ENCODE measurements at regions not wholly inside any gene's neighbourhood (a gene's known extent, or its start where the extent isn't known, plus 50 kb on each side); places are given as distances from the start of the nearest gene placed in this dataset.
"Not testable (repeated sequence)": the region's sequence is repeated elsewhere in the genome, so short reads cannot be mapped to it uniquely, and the experiment has no call there.

GRCh38 chr5:82901281-82901888, 175.8 kb downstream of the TMEM167A start:
- DNase-seq (ENCODE audit: low read depth in 2 of 2, low spot score in 1 of 2), result no peak

- no peak for DNase-seq (ENCODE audit: low read depth in 2 of 2, low spot score in 1 of 2)
These were observed 182.5 kb downstream of the TMEM167A start for GRCh38 chr5:82894716-82895115.

GRCh38 chr5:82889088-82889487, 188.1 kb downstream of the TMEM167A start:
- DNase-seq (ENCODE audit: low read depth in 2 of 2, low spot score in 1 of 2), result no peak

DNA sequence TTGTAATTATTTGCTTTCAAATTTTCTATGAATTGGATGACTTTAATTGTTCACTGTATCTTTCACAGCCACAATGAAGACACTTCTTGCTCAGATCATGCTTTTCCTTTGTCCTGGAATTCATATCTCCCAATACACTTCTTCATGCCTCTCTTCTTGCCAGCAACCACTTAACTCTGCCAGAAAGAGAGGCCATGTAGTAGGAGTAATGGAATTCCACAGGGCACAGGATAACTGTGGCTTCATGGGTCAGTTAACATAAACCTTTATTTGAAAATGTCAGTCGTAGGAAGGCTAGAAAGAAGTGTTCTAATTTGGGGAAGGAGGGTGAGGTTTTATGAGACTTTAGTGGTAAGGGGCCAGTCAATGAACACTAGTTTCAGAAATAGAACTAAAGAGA, 190.3 kb downstream of the TMEM167A start:
- DNase-seq (ENCODE audit: low read depth in 2 of 2, low spot score in 1 of 2), result no peak

DNA sequence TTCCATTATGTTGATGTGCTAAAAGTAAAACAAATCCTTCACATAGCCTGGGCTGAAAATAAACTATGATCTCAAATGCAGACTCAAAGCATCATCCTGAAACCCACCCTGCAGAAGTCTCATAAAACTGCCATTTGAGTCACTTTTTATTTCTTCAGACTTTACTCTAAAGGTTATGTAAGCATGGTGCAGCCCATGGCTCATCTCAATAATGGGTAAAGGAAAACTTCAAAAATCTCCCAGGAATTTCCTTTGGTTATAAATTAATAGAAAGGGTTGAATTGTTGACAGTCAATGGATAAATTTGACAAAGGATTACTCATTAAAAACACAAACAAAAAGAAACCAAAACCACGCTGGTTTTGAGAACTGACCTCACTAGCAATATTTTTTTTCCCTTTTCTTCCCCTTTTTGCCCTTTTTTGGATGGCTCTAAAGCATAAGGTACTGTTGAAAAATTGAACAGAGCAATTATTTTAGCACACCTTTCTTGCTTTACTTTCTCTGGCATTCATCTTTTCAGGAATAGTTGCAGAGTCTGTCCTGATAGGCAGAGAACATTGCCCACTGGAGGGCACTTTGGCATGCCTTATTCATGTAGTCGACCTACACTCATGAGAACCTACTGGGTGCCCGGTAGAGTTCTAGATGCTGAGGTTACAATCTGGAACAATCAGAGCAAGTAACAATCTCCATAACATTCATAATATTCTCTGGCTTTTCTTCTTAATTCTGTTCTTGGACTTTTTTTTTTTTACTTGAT, 191.4 kb downstream of the TMEM167A start:
- DNase-seq (ENCODE audit: low read depth in 2 of 2, low spot score in 1 of 2), result no peak

DNA sequence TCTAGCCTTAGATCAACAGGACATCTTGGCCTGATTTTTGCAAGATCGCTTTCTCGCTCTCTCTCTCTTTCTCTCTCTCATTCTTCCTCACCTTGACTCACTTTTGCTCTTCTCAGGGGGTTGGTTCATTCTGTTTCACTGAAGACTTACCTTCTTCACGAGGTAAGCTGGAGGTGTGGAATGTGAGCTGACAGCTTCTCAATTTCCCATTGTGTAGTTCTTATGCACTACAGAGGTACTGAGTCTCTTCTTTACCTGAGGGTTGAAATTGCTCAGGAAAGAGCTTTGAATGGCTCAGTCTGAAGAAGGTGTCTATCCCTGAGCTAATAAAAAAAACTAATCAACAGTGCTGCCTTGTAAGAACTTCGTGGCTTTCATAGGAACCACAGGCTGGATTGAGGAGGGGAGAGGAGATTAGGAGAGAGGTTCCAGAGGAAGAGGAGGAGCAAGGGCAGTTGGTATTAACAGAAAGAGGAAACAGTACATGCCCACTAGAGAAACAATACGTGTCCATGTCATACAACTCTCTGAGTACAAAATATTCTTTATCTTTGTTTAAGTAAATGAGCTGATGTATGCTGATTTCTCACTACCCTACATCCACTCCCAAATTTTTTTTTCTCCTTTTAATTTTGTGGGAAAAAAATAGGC, 192.2 kb downstream of the TMEM167A start:
- DNase-seq (ENCODE audit: low read depth in 2 of 2, low spot score in 1 of 2), result no peak

GRCh38 chr5:82882316-82882715, 194.9 kb downstream of the TMEM167A start:
- DNase-seq (ENCODE audit: low read depth in 2 of 2, low spot score in 1 of 2), result no peak

DNA sequence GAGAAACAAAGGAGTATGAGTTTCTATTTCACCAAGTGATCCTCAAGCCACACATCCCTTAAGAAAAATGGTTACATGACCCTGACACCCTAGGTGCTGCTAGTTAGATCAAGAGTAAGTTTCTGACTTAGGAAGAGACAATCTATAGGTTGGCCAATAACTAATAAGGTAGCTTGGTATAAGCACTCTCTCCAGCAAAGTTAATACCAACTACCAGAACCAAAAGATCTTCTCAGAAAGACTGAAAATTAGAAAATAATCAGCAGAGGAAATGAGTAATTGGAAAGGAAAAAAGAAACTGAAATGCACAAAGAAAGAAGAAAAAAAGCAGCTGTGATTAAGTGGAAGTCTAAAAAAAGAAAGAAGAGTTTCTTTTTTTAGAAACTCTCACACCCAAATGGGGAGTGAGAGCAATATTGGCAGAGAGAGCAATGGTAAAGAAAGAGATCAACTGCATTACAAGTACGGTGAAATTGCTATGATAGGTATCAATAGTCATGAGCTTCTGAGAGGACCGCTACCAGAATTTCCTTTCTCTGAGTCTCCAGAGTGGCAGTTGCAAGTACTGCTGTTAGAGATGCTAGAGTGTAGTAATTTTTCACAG, 195.5 kb downstream of the TMEM167A start:
- DNase-seq (ENCODE audit: low read depth in 2 of 2, low spot score in 1 of 2), result no peak

GRCh38 chr5:82879089-82879488, 198.1 kb downstream of the TMEM167A start:
- DNase-seq (ENCODE audit: low read depth in 2 of 2, low spot score in 1 of 2), result no peak

DNA sequence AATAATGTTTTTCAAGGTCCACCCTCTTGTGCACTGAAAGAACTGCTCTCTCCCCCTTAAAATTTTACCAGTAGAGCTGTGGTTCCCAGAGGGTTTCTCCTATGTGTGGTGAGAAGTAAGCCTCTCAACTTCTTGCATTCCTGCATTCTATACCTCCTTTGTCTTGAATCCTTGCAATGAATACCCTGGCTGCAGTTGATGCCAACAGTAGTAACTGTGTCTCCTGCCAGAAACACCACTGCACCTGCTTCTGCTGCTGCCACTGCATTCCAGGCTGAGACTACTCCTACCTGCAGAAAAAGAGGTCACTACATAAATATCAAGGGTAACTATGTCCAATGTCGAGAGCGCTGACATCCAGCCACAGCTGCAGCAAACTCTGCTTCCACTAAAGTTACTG, 203.7 kb downstream of the TMEM167A start:
- no peak for DNase-seq (ENCODE audit: low read depth in 2 of 2, low spot score in 1 of 2)

- not testable (repeated sequence) for DNase-seq (ENCODE audit: low read depth in 2 of 2, low spot score in 1 of 2)
These were observed 204.6 kb downstream of the TMEM167A start for GRCh38 chr5:82872321-82873288.

GRCh38 chr5:82865625-82866024, 211.6 kb downstream of the TMEM167A start:
- no peak for DNase-seq (ENCODE audit: low read depth in 2 of 2, low spot score in 1 of 2)

GRCh38 chr5:82863266-82863665, 213.9 kb downstream of the TMEM167A start:
- no peak for DNase-seq (ENCODE audit: low read depth in 2 of 2, low spot score in 1 of 2)

DNA sequence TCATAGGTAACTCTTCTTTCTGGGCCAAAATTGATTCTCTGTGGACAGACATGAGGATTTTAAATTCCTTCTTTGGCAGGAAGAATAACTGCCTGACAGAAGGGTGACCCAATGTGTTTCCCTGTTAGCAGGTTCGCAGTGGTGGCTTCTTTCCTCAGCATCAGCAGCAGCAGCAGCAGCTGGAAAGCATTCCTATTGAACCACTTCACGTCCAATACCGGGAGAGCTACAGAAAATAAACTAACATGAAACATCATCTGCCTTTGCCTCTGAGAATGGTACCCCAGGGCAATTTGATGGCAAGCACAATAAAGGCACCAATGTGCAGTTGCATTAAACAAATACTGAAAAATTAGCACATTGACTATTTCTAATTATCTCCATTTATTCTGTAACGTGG, 214.5 kb downstream of the TMEM167A start:
- DNase-seq (ENCODE audit: low read depth in 2 of 2, low spot score in 1 of 2), result no peak

DNA sequence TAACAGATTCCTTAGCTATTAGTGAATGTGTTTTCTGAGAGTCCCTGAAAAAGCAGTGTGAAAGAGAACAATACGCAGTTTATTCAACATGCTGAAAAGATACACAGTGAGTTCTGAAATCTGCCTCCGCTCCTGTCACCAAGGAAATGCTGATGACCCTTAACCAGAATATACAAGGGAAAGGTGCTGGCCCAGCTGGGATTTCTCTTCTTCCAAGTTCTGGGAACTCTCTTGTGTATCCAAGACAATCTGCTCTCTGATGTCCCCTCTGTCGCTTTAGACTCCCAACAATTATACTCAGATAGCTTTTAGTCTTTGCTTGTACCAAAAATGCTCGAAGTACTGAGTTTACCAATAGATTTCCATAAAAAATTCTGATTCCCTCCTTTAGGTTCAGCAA, 214.9 kb downstream of the TMEM167A start:
- no peak for DNase-seq (ENCODE audit: low read depth in 2 of 2, low spot score in 1 of 2)

- no peak for DNase-seq (ENCODE audit: low read depth in 2 of 2, low spot score in 1 of 2)
These were observed 215.5 kb downstream of the TMEM167A start for GRCh38 chr5:82861701-82862100.

DNA sequence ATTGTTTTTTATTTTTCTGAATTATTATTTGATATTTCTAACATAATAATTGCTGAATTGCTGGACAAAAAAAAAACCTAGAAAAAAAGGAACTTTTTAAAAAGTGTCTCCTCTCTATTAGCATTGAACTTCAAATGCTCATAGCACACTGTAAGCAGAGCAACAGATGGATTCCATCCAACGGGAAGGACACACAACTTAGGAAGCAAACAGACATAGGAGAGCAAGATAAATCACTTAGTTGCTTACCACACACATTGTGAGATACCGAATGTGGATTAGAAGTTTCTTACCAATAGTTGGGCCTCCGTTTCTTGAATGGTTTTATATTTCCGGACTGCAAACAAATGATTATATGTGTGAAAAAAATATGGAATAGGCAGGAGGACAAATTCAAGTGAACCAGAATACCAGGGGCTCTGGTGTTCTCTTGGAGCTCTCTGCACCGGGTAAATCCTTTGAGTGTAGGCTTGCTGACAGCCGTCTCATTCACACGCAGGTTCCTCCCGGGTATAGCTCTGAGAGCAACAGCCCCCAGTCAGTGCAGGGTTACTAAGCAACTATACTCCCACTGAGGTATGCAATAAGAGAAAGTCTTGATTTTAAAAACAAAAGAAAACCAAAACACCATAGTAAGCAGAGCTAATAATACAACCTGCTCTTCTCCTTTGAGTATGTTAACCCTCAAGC, 217.6 kb downstream of the TMEM167A start:
- DNase-seq (ENCODE audit: low read depth in 2 of 2, low spot score in 1 of 2), result no peak

DNA sequence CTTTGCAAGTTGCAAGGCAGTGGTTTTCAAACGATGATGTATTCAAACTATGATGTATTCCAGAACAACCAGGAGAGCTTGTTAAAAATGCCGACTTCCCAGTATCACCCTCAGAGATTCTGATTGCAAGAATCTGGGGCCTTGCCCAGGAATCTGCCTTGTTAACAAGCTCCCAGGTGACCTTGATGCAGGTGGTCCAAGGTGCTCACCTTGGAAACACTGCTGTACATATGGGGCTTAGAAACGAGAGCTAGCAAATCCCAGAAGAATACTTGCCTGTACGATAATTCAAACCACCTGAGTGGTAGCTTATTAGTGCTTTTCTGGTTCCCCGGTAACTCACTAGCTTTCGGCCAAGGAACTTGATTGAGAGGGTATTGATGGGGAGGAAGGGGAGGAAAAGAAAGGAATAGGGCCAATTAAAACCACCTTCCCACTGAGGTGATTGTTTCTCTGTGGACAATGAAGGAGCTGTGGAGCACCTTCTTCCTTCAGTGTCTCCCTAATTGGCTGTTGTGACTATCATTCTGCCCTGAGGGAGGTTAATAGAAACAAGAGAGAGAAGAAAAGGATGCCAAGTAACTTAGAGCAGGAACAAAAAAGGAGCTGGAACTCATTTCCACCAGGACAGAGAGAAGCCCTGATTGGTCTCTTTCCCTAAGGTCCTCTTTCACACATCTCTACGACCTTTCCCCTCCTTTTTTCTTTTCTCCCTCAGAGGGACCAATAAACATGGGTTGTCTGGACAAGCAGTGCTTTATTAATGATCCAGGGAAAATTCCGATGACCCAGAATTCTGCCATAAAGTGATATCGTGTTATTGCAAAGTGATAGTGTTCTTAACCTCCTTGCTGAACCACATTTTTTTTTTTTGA, 218.8 kb downstream of the TMEM167A start:
- DNase-seq (ENCODE audit: low read depth in 2 of 2, low spot score in 1 of 2), result no peak

- DNase-seq (ENCODE audit: low read depth in 2 of 2, low spot score in 1 of 2), result no peak
These were observed 221.2 kb downstream of the TMEM167A start for GRCh38 chr5:82855893-82856550.

Data from stimulated activated CD8-positive, alpha-beta memory T cell treated with anti-CD3 and anti-CD28 coated beads, Interleukin-4, amount 100 ng/mL, for 1 hour (primary cell).